Stimulated activated naive CD8-positive, alpha-beta T cell treated with anti-CD3 and anti-CD28 coated beads, Interleukin-15, Interleukin-2, amounts not matched to agents 100 ng/mL and 50 ng/mL, for 24 hours (primary cell): ENCODE measurements at regions not wholly inside any gene's neighbourhood (a gene's known extent, or its start where the extent isn't known, plus 50 kb on each side); places are given as distances from the start of the nearest gene placed in this dataset.

Source experiments
- H3K27ac Mint-ChIP-seq: one replicate; pipeline ENCODE4 v1.8.0; 2021; ENCODE audit warnings: mild to moderate bottlenecking, mixed read lengths
- H3K27me3 Mint-ChIP-seq: one replicate; pipeline ENCODE4 v1.8.0; 2021; ENCODE audit warnings: mixed read lengths
- H3K36me3 Mint-ChIP-seq: one replicate; pipeline ENCODE4 v1.8.0; 2021; ENCODE audit warnings: low read depth, mixed read lengths
- H3K4me1 Mint-ChIP-seq: one replicate; pipeline ENCODE4 v1.8.0; 2021; ENCODE audit warnings: low read depth, mixed read lengths
- H3K4me3 Mint-ChIP-seq: one replicate; pipeline ENCODE4 v1.8.0; 2021; ENCODE audit warnings: mild to moderate bottlenecking, mixed read lengths
- H3K9me3 Mint-ChIP-seq: one replicate; pipeline ENCODE4 v1.8.0; 2021; ENCODE audit warnings: mixed read lengths

GRCh38 chr6:23371132-23371915, 754.7 kb upstream of the NRSN1 start:
- no peak overlapping the region for H3K4me3 Mint-ChIP-seq
- H3K27ac Mint-ChIP-seq: no peak overlapping the region
- peaks cover 8% of the 10 kb centered on the region for H3K9me3 Mint-ChIP-seq
- H3K36me3 Mint-ChIP-seq: no peaks in the 10 kb centered on the region
- H3K27me3 Mint-ChIP-seq: no peaks in the 10 kb centered on the region
- H3K4me1 Mint-ChIP-seq: no peaks in the 10 kb centered on the region

- no peaks in the 10 kb centered on the region for H3K36me3 Mint-ChIP-seq
- H3K4me1 Mint-ChIP-seq: no peaks in the 10 kb centered on the region
- H3K27ac Mint-ChIP-seq: no peak overlapping the region
- H3K27me3 Mint-ChIP-seq: no peaks in the 10 kb centered on the region
- peaks cover 5% of the 10 kb centered on the region for H3K9me3 Mint-ChIP-seq
- no peak overlapping the region for H3K4me3 Mint-ChIP-seq
Observed at GRCh38 chr6:23377830-23378229, 748.2 kb upstream of the NRSN1 start.

- H3K27me3 Mint-ChIP-seq: no peaks in the 10 kb centered on the region
- H3K4me1 Mint-ChIP-seq: no peaks in the 10 kb centered on the region
- H3K4me3 Mint-ChIP-seq: no peak overlapping the region
- H3K36me3 Mint-ChIP-seq: no peaks in the 10 kb centered on the region
- H3K9me3 Mint-ChIP-seq: peaks cover 5% of the 10 kb centered on the region
- H3K27ac Mint-ChIP-seq: no peak overlapping the region
Observed at GRCh38 chr6:23380465-23380864, 745.5 kb upstream of the NRSN1 start.

DNA sequence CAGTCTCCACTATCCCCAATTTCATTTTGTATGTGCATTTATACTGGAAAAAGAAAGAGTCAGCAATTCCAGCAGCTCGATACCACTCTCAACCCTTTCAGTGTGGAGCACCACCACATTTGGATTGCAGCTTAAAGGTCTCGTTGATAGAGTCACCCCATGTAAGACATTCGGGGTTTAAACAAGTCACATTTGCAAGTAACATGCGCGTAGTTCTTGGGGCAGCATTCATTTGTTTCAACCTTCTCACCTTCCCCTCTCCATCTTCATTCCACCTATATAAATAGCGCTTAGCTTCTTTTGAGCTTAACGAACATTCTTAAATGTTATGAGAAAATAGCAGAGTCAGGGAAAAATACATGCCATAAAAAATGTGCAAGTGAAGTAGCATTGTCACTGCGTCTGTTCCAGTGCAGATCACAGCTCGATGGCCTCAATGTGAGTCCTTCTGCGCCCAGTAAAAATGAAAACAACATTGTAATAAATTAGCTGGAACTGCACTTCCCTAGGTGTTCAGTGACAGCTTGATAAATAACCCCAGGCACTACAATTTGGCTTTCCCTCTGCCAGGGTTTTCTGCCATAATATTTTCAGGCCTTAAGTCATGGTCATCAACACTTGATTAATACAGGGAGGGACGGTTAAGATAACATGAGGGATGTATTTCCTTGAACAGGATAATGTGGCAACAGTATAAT, 737.8 kb upstream of the NRSN1 start:
- Mint-ChIP-seq H3K4me1 (no peaks in the 10 kb centered on the region), H3K36me3 (no peaks in the 10 kb centered on the region), H3K4me3 (no peak overlapping the region), H3K27ac (no peak overlapping the region), H3K9me3 (no peaks in the 10 kb centered on the region), H3K27me3 (no peaks in the 10 kb centered on the region)

DNA sequence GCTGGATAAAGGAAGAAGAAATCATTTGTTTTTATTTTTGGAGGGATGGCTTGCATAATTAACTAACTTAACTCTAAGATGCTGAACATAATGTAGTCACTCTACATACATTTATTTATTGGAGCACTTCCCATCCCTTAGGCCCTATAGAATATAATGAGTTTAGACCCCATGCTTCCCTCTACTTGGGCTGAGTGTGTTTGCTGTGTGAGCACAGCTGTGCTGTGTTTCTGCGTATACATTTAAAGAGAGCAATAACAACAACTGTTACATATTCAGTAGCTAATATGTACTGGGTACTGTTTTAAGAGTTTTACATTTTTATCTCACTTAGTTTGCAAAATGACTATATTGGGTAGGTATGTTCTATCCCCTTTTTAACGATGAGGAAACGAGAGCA, 736.6 kb upstream of the NRSN1 start:
- H3K9me3 Mint-ChIP-seq: no peaks in the 10 kb centered on the region

DNA sequence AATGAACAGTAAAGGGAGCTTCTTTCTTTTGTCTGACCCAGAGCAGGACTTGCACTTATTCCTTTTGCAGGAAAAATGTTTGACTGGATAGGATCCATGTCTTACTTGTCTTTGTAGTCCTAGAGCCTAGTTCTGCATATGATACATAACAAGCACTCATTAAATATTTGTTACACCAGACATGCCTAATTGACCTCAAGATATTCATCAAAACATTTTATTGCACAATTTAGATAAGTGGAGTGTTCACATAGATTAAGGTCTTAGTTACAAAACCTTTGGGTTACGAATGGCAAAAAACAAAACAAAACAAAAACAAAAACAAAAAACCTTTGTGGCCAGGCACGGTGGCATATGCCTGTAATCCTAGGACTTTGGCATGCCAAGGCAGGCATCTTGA, 735.8 kb upstream of the NRSN1 start:
- Mint-ChIP-seq H3K9me3 (no peaks in the 10 kb centered on the region), H3K27me3 (no peaks in the 10 kb centered on the region), H3K4me3 (no peak overlapping the region), H3K27ac (no peak overlapping the region), H3K4me1 (no peaks in the 10 kb centered on the region), H3K36me3 (no peaks in the 10 kb centered on the region)

More for the DNA sequence above, 736.6 kb upstream of the NRSN1 start:
- Mint-ChIP-seq H3K4me3 (no peak overlapping the region), H3K4me1 (no peaks in the 10 kb centered on the region), H3K27ac (no peak overlapping the region), H3K27me3 (no peaks in the 10 kb centered on the region), H3K36me3 (no peaks in the 10 kb centered on the region)

- no peak overlapping the region for H3K4me3 Mint-ChIP-seq
- no peaks in the 10 kb centered on the region for H3K27me3 Mint-ChIP-seq
- no peak overlapping the region for H3K27ac Mint-ChIP-seq
- no peaks in the 10 kb centered on the region for H3K9me3 Mint-ChIP-seq
- no peaks in the 10 kb centered on the region for H3K4me1 Mint-ChIP-seq
- H3K36me3 Mint-ChIP-seq: no peaks in the 10 kb centered on the region
Observed at GRCh38 chr6:23394681-23395080, 731.3 kb upstream of the NRSN1 start.

- no peaks in the 10 kb centered on the region for H3K9me3 Mint-ChIP-seq
- H3K4me3 Mint-ChIP-seq: no peak overlapping the region
- H3K36me3 Mint-ChIP-seq: no peaks in the 10 kb centered on the region
- no peaks in the 10 kb centered on the region for H3K4me1 Mint-ChIP-seq
- H3K27me3 Mint-ChIP-seq: no peaks in the 10 kb centered on the region
- H3K27ac Mint-ChIP-seq: no peak overlapping the region
Observed at GRCh38 chr6:23395381-23395780, 730.6 kb upstream of the NRSN1 start.

DNA sequence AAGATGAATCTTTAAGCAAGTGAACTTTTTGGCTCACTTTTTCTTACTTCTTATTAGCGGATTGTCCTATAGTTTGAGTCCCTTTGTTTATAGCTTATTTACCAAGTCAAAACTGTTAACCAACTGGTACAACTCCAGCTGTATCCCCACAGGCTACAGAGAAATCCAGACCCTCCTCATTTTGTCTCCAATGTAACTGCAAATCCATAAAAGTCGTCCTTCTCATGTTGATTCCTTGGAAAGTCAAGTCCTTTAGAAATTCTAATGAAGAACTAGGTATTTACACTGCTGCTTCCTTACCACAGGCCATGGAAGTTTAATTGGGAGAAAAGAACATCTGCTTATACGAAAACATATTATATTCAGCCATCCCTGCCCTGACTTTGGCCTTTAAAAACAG, 729.1 kb upstream of the NRSN1 start:
- Mint-ChIP-seq H3K4me1 (no peaks in the 10 kb centered on the region), H3K27ac (no peak overlapping the region), H3K36me3 (no peaks in the 10 kb centered on the region), H3K9me3 (no peaks in the 10 kb centered on the region), H3K4me3 (no peak overlapping the region), H3K27me3 (no peaks in the 10 kb centered on the region)

DNA sequence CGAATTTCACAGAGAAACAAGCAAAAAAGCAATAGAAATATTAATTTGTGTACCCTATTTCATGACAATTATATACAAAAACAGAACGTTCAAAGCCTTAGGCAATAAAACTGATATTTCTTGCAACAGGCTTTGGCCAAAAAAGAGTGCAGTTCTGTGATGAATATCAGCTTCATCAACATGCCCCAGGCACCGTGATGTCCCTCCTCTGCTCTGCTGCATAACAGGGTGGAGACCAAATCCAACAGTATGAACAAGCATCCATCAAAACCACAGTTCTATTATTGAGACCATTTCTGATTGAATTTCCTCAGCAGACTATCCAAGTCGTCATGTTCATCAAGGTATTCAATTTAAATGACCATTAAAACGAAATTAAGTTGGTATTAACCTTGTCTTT, 722.6 kb upstream of the NRSN1 start:
- Mint-ChIP-seq H3K9me3 (no peaks in the 10 kb centered on the region), H3K36me3 (no peaks in the 10 kb centered on the region), H3K27me3 (no peaks in the 10 kb centered on the region), H3K27ac (no peak overlapping the region), H3K4me3 (no peak overlapping the region), H3K4me1 (no peaks in the 10 kb centered on the region)

GRCh38 chr6:23409531-23409930, 716.5 kb upstream of the NRSN1 start:
- Mint-ChIP-seq H3K36me3 (no peaks in the 10 kb centered on the region), H3K27ac (no peak overlapping the region), H3K4me1 (no peaks in the 10 kb centered on the region), H3K9me3 (peaks cover 7% of the 10 kb centered on the region), H3K4me3 (no peak overlapping the region), H3K27me3 (no peaks in the 10 kb centered on the region)

DNA sequence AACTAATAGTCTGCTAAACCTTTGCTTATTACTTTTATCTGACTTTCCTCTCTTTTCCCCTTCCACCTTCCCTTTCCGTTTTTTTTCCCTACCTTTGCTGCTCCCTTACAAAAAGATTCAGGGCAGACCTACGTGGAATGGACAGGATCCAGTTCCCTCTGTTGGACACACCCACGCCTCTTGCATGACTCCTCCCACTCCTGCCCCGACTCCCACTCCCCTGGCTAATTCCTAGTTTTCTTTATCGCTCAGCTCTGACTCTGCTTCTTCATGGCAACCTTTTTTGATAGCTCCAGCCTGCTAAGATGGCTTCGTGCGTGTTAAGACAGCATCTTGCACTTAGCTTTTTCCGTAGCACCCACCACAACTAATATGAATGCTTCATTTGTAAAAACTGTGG, 715.6 kb upstream of the NRSN1 start:
- no peak overlapping the region for H3K4me3 Mint-ChIP-seq
- H3K27me3 Mint-ChIP-seq: no peaks in the 10 kb centered on the region
- no peaks in the 10 kb centered on the region for H3K36me3 Mint-ChIP-seq
- H3K27ac Mint-ChIP-seq: no peak overlapping the region
- peaks cover 7% of the 10 kb centered on the region for H3K9me3 Mint-ChIP-seq
- no peaks in the 10 kb centered on the region for H3K4me1 Mint-ChIP-seq

DNA sequence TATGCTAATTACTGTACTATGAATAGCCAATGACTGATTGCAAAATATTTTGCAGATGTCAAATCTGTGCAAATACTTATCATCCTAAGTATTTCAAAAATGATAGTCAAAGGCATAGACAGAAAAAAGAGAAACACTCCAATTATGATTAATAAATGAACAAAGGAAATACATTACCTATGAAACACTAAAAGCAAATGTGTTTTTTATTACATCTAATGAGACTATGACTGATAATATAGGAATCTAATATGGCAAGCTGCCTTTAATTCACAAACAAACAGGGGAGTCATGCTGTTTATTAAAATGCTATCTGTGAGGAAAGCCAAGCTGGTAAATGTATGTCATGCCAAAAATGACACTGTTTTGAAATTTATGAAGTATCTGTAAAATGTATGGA, 713.2 kb upstream of the NRSN1 start:
- H3K36me3 Mint-ChIP-seq: no peaks in the 10 kb centered on the region
- H3K9me3 Mint-ChIP-seq: peaks cover 7% of the 10 kb centered on the region
- H3K27me3 Mint-ChIP-seq: no peaks in the 10 kb centered on the region
- H3K4me3 Mint-ChIP-seq: no peak overlapping the region
- H3K4me1 Mint-ChIP-seq: no peaks in the 10 kb centered on the region
- no peak overlapping the region for H3K27ac Mint-ChIP-seq

DNA sequence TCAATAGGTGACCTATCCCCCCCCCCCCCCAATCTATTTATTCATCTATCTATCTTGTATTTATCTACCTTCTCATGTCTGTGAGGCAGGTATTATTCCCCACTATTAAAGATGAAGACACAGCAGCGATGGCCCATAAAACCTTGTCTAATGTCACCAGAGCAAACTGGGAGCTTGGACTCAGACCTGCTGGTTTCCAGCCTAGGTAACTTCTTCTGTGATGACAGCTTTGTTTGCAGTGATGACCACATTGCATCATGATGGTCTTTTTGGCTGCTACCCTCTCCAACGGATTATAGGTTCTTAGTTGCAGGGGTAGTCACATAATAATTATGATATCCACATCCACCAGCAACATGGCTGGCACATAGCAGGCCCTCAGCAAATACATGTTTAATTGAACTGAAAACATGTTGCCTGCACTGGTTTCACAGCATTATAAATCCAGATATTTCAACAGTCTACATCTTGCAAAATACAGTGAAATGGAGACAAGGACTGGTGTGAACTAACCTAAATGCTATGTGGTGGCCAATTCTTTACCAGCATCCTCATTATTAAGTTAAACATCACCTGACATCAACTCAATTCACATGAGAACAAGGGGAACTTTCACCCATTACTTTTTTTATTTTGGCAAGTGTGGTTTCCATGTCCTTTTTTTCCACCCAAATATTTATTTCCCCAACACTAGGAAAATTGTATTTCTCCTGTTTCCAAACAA, 712.5 kb upstream of the NRSN1 start:
- no peaks in the 10 kb centered on the region for H3K4me1 Mint-ChIP-seq
- H3K9me3 Mint-ChIP-seq: peaks cover 7% of the 10 kb centered on the region
- H3K27me3 Mint-ChIP-seq: no peaks in the 10 kb centered on the region
- H3K4me3 Mint-ChIP-seq: no peak overlapping the region
- H3K36me3 Mint-ChIP-seq: no peaks in the 10 kb centered on the region
- H3K27ac Mint-ChIP-seq: no peak overlapping the region

DNA sequence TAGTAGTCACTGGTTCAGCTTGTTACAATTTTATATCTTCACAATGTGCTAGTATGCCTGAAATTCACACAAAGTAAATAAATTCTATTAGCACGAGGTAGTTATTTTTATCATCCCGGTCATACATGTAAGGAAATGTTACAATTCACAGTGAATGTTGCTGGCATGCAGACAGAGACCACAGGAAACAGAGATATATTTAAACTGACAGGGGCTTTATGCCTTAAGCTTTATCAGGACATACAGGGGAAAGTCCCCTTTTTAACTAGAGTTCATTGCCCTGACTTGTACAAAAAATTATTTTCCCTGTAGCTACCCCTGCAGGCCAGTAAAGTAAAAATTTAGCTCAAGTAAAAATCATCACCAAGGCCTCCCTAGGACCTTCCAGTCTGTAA, 712.0 kb upstream of the NRSN1 start:
- Mint-ChIP-seq H3K27ac (no peak overlapping the region), H3K27me3 (no peaks in the 10 kb centered on the region), H3K36me3 (no peaks in the 10 kb centered on the region), H3K4me3 (no peak overlapping the region), H3K4me1 (no peaks in the 10 kb centered on the region), H3K9me3 (peaks cover 7% of the 10 kb centered on the region)
